ENCODE measurements at regions not wholly inside any gene's neighbourhood (a gene's known extent, or its start where the extent isn't known, plus 50 kb on each side); places are given as distances from the start of the nearest gene placed in this dataset.

DNA sequence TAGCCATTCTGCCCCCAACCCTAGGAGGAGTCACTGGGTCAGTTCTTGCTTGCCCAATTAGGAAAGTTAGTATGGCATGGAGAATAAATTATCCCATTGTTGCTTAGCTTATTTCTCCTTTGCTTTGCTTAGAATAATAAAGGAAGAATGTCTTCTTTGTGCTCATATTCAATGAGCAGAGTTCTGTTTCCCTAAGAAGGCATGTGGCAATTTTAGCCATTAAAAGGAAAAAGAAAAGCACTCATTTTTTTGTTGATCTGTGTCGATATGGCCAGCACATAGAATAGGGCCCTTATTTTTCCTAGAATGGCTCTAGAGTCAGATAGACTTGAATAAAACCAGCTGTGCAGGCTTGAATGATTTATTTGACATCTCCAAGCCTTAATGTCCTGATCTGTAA, 166.4 kb upstream of the PPARGC1A start:
- TF ChIP-seq, protein P1, sequence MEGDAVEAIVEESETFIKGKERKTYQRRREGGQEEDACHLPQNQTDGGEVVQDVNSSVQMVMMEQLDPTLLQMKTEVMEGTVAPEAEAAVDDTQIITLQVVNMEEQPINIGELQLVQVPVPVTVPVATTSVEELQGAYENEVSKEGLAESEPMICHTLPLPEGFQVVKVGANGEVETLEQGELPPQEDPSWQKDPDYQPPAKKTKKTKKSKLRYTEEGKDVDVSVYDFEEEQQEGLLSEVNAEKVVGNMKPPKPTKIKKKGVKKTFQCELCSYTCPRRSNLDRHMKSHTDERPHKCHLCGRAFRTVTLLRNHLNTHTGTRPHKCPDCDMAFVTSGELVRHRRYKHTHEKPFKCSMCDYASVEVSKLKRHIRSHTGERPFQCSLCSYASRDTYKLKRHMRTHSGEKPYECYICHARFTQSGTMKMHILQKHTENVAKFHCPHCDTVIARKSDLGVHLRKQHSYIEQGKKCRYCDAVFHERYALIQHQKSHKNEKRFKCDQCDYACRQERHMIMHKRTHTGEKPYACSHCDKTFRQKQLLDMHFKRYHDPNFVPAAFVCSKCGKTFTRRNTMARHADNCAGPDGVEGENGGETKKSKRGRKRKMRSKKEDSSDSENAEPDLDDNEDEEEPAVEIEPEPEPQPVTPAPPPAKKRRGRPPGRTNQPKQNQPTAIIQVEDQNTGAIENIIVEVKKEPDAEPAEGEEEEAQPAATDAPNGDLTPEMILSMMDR (IDR thresholded peaks at IDR 0.05; ENCODE audit: insufficient read depth, low read length) = no peak
- TF ChIP-seq, protein P2, sequence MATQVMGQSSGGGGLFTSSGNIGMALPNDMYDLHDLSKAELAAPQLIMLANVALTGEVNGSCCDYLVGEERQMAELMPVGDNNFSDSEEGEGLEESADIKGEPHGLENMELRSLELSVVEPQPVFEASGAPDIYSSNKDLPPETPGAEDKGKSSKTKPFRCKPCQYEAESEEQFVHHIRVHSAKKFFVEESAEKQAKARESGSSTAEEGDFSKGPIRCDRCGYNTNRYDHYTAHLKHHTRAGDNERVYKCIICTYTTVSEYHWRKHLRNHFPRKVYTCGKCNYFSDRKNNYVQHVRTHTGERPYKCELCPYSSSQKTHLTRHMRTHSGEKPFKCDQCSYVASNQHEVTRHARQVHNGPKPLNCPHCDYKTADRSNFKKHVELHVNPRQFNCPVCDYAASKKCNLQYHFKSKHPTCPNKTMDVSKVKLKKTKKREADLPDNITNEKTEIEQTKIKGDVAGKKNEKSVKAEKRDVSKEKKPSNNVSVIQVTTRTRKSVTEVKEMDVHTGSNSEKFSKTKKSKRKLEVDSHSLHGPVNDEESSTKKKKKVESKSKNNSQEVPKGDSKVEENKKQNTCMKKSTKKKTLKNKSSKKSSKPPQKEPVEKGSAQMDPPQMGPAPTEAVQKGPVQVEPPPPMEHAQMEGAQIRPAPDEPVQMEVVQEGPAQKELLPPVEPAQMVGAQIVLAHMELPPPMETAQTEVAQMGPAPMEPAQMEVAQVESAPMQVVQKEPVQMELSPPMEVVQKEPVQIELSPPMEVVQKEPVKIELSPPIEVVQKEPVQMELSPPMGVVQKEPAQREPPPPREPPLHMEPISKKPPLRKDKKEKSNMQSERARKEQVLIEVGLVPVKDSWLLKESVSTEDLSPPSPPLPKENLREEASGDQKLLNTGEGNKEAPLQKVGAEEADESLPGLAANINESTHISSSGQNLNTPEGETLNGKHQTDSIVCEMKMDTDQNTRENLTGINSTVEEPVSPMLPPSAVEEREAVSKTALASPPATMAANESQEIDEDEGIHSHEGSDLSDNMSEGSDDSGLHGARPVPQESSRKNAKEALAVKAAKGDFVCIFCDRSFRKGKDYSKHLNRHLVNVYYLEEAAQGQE (IDR thresholded peaks at IDR 0.05; ENCODE audit: insufficient replicate concordance, low read depth) = no peak
- TF ChIP-seq POLR2AphosphoS5 (IDR thresholded peaks at IDR 0.05; ENCODE audit: low read depth) = no peak

Measured in HL-60 (cell line).